CD4-positive, alpha-beta T cell treated with Interleukin-12 subunit alpha and Interleukin-12 subunit beta, for 1 hour (primary cell): ENCODE measurements at regions not wholly inside any gene's neighbourhood (a gene's known extent, or its start where the extent isn't known, plus 50 kb on each side); places are given as distances from the start of the nearest gene placed in this dataset.
"Not testable (repeated sequence)": the region's sequence is repeated elsewhere in the genome, so short reads cannot be mapped to it uniquely, and the experiment has no call there.

Experiments used
- DNase-seq: peaks from one replicate; pipeline ENCODE4 v3.0.0-alpha.2; 2020

DNA sequence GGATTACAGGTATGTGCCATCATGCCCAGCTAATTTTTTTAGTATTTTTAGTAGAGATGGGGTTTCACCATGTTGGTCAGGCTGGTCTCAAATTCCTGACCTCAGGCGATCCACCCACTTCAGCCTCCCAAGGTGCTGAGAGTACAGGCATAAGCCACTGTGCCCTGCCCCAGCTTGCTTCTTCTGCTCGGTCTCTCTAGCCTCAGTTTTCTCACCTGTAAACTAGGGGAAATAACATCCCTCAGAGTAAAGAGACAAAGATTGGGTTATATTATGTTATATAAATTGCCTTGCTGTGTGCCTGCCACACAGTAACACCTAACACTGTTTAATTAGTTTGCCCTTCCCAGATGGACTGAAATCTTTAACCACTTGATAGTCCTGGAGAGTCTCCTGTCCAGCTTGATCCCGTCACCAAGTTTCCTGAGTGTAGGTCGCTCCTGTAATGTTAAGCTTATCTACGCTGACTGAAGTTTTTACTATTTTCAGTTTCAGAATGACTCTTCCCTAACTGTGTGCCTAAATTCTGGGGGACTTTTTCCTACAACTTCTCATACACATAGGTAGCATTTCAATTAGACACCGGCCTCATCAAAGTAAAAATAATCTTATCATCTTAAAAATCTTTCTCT, 412.7 kb upstream of the TENM3 start:
- DNase-seq, result no peak

DNA sequence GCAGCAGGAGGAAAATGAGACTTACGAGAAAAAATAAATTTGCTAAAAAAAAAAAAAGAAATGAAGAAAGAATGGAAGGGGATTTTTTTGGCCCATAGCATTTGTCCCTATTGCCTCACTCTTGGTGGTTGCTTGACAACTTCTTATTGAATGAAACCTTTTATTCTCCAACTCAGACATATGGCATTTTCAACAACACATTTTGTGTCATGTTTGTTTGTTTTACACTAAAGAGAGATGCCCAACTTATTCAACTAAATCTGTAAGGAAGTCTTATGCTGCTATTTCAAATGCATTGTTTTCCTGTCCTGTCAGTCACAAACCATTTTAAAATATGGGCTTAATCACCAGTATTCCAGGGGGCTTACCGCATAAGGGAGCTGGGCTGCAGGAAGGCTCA, 409.1 kb upstream of the TENM3 start:
- no peak for DNase-seq

DNA sequence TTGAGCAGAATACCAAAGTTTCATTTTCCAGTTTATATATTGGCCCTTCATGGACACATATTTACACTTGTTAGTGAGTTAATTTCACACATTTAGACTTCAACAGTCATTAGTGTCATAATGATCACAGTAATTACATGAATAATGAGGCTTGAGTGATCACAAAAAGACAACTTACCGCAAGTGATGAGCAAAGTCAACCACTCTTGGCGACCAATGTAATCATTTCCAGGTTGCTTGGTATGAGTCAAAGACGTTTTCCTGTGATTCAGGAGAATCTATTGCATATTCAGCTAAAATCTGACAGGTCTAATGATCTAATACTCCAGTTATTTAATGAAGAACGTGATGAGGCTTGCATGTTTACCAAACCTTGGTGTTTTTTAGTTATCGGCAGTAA, 407.9 kb upstream of the TENM3 start:
- DNase-seq, result no peak

- DNase-seq, result no peak
These were observed 404.9 kb upstream of the TENM3 start for GRCh38 chr4:181838253-181838652.

DNA sequence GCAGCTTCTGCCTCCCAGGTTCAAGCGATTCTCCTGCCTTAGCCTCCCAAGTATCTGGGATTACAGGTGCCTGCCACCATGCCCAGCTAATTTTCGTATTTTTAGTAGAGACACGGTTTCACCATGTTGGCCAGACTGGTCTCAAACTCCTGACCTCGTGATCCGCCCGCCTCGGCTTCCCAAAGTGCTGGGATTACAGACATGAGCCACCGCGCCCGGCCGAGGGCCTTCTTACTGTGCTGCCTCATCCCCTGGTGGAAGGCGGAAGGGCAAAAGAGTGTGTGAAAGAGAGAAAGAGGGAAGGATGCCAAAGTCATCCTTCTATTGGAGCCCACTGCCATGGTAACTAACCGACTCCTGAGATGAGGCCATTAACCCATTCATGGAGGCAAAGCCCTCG, 399.4 kb upstream of the TENM3 start:
- not testable (repeated sequence) for DNase-seq

- no peak for DNase-seq
These were observed 397.6 kb upstream of the TENM3 start for GRCh38 chr4:181845617-181846016.

- no peak for DNase-seq
These were observed 396.3 kb upstream of the TENM3 start for GRCh38 chr4:181846934-181847333.

- no peak for DNase-seq
These were observed 394.8 kb upstream of the TENM3 start for GRCh38 chr4:181848357-181848756.

DNA sequence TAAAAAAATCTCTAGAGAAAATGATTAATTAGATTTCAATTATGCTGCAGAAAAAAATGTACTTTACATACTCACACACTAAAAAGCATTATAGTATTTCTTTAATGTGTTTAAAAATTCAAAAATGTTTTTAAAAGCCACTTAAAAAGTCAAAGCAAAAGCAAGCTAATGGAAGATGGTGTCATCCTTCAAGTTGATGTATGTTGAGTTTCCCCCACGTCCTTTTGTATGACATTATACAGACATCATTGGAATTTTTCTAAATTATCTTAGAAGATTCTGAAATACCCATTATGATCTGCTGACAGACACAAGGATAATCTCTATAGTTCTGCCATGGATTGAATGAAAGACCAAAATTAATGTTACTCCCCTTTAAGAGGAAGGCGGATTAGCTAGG, 393.7 kb upstream of the TENM3 start:
- no peak for DNase-seq

DNA sequence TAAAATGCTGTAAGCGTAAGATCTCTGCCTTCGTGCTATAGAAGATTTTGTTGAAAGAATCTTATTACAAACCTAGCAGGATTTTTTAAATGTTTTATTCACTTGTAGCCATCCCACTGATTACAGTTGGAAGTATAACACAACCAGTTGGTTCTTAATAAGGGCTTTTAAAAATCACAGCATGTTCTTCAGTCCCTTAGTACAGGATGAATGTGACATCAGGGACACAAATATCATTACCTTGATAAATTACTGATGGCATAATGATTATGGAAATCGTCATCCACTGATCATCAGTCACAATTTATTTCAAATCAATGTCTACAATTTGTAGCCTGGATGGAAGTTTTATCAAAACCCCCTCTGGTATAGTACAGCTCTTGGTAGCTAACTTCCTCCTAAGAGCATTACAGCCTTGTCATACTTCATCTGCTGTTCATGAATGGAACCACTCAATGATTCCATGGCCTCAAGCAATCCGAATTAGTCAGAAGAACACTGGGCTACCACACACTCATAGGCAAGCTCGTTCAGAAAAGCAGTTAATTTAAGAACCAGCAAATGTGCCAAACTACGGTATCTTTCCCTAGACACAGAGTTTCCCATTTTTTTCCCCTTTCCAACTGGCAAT, 389.2 kb upstream of the TENM3 start:
- DNase-seq, result no peak

DNA sequence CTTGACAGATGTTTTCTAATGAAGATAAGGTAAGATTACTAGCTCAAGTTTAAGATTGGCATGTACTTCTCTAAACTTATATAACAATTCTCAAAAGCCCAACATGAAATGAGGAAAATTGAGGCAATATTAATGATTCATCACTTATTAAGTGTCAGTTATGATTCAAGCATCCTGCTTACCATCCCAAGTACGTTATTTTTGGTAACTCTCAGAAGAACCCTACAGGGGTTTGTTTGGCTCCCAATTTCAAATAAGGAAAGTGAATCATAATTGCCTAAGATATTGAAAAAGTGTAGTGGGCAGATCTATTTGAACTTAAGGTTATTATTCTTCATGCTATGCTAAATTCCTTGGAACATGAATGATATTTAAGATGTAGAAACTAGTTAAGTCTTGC, 387.9 kb upstream of the TENM3 start:
- no peak for DNase-seq

DNA sequence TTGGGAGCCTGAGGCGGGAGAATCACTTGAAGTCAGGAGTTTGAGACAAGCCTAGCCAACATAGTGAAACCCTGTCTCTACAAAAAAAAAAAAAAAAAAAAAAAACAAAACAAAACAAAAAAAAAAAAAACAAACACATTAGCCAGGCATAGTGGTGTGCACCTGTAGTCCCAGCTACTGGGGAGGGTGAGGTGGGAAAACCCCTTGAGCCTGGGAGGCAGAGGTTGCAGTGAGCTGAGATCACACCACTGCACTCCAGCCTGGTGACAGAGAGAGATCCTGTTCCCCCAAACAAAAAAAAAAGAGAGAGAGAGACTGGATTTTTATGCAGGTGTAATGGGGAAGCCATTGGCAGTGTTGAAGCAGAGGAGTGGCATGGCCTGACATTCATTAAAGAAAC, 385.7 kb upstream of the TENM3 start:
- DNase-seq, result not testable (repeated sequence)

DNA sequence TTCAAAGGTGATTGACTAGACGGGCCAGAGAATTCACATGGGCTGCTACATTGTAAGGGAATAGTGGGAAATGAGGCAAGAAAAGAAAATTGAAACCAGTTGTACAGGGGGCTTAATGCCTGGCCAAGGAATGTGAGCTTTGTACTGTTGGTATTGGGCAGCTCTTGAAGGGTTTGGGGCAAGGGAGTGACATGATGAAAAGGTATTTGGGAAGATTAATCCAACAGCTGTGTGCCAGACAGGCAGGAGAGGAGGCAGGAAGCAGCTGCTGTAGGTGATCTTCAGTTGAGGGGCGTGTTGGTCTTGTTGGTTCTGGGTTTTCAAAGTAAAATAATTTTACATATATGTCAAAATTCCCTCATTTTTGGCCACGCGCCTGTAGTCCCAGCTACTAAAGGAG, 384.5 kb upstream of the TENM3 start:
- no peak for DNase-seq

DNA sequence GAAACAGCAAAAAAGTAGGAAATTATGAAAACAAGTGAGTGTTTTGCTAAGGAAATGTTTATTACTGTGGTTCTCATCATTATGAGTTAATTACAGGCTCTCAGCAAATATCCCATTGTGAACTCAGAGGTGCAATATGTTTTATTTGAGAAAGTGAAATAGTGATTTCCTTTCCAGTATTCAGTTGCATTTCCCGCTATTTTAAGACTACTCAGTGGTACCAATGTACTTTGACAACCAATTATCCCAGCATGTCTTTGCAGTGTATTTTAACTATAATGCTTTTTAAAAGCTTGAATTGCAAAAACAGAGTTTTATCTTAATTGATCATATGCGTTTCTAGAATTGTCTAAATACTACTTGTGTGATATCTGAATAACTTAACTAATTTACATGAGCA, 383.8 kb upstream of the TENM3 start:
- DNase-seq, result no peak

DNA sequence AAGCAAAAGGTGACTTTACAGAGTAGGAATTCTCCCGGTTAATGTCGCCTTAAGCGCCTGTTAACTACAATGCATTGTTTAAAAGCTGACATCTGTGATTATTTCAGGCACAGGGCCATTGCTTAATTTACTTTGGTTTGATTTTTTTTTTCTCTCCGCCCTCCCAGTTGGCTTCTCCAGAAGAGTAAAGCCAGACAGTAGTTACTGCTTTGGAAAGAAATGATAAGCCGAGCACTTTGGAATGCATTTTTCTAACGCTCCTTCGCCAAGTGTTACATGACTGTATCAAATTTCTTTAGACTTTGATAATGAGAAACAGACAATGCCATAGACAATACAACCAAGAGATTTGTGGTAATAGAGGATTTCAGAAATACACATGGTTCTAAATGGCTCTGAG, 383.0 kb upstream of the TENM3 start:
- DNase-seq, result no peak

GRCh38 chr4:181860668-181861067, 382.5 kb upstream of the TENM3 start:
- no peak for DNase-seq

GRCh38 chr4:181863856-181864255, 379.3 kb upstream of the TENM3 start:
- no peak for DNase-seq

DNA sequence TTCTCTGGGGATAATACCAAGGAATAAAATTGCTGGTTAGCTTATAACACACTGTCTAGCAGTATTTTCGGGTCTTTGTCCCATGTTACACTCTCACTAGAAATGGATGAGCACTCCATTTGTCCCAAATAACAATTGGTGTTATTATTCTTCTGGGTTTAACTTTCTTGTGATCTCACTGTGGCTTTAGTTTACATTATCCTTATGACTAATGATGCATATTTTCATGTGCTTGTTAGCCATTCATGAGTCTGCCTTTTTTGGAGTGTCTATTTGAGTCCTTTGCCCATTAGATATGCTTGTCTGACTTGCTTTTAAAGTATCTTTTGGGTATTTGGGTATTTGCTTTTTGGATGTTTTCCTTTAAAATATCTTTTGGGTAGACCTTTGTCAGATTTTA, 372.9 kb upstream of the TENM3 start:
- no peak for DNase-seq

GRCh38 chr4:181874602-181875001, 368.6 kb upstream of the TENM3 start:
- DNase-seq, result no peak

DNA sequence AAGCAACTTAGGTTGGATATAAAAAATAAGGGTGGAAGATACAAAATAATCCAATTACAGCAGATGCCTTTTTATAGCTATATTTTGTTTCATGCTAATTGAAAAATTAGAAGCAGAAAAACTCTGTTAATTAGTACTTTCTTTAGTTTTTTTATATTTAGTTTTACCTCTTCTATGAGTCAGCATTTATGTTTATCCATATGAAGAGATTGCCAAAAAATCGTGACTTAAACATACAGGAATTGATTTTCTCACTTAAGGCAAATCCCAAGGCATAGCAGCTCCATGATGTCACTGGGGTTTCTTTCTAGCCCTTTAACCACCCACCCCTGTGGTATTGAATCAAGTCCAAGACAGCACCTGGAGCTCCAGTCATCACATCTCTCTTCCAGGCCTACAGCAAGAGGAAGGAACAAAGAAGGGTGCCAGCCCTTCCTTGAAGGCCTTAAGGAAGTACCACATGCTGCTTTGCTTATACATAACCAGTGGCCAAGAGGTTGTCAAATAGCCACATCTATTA, 365.8 kb upstream of the TENM3 start:
- no peak for DNase-seq

- no peak for DNase-seq
These were observed 353.2 kb upstream of the TENM3 start for GRCh38 chr4:181890031-181890430.

DNA sequence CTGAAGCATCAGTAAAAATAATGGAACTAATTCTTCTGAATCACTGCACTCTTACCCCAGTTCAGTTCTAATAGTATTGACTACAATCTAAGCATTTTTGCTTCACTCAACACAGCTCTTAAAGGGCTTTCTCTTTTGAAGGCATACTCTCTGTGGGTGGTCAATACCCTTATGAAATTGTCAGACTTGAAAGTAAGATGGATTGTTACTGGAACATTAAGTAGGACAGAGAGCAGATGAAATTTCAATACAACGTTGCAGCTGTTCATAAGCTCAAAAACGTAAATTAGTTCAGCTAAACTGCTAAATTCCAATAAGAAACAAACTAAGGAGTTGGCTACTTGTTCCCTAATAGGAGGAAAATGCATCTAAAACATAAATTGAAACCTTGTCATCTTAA, 352.3 kb upstream of the TENM3 start:
- no peak for DNase-seq

DNA sequence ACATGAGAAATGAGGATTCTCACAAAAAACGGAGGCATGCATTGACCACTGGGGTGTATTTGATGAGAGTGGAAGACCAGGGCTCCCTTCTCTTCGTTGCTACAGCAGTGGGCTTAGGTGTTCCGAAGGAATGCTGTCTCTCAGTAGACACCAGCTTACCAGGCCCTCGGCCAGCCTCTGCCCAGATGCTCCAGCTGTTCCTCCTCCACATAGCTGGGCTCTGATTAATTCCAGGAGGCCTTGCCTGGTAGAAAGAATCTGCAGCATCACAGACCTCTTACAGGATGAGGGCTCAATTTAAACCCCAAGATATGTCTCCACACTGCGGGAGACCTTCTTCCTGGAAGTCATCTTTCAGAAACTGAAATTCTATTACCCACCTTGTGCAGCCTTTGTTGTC, 346.6 kb upstream of the TENM3 start:
- DNase-seq, result no peak

- no peak for DNase-seq
These were observed 345.3 kb upstream of the TENM3 start for GRCh38 chr4:181897935-181898334.

DNA sequence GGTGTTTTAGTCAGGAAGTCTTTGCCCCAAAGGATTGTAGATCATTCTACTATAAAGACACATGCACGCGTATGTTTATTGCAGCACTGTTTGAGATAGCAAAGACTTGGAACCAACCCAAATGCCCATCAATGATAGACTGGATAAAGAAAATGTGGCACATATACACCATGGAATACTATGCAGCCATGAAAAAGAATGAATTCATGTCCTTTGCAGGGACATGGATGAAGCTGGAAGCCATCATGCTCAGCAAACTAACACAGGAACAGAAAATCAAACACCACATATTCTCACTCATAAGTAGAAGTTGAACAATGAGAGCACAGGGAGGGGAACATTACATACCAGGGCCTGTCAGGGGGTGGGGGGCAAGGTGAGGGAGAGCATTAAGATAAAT, 340.8 kb upstream of the TENM3 start:
- not testable (repeated sequence) for DNase-seq
